HG02973 (cell line): ENCODE measurements at regions not wholly inside any gene's neighbourhood (a gene's known extent, or its start where the extent isn't known, plus 50 kb on each side); places are given as distances from the start of the nearest gene placed in this dataset.

Experiments used
- ATAC-seq: cut with Tn5 transposase; IDR thresholded peaks from one replicate; pipeline ENCODE4 v1.9.1; 2021; ENCODE audit warnings: moderate library complexity; ENCODE audit not compliant: unreplicated experiment

DNA sequence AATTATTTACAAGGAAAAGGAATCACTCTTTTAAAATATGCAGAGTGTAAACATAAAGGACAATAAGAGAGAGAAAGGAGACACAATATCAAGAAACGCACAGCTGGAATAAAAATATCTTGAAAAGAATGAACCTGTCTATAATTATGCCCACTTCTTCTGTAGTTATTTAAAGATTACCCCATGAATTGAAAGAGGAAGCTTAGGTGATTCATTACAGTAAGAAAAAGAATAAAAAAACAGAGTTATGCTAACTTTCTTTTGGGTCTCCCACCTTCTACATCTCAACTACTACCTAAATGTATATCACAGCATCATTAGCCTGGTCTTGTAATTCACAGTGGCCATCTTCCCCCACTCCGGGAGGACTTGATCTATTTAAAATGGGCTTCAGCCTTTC, 182.1 kb downstream of the MRPL39 start:
- ATAC-seq: no peak

DNA sequence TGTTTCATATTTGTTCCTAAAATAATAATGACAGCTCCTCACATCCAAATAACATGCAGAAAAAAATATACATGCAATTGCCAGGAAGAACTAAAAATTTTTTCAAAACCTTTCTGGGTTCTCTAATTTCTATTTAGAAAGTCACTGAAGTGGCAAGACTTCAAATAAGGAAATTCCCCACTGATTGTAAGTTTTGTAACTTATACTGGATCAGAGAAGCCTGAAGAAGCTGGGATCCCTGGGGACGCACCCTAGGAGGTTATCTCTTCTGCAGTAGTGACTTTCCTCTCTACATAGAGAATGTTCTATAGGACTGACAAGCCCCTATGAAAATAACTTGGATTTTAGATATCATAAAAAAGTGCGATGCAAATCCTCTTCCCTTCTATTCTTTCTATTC, 182.6 kb downstream of the MRPL39 start:
- no peak for ATAC-seq

DNA sequence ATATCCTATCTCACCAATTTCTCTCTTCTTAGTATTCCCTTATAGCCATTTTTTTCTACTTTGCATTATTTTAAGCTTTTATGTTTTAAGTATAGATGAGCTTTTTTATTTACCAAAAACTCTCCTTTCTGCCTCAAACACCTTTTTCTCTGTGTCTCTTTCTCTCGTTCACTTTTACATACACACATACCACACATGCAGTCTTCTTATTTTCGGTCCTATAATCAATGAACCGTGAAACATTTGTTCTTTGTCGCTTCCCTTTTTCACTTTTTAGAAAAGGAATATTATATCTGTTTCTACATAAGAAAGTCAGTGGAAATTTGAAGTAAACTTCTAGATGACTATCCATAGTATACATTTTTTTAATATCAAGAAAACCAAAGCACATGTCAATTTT, 183.2 kb downstream of the MRPL39 start:
- ATAC-seq: no peak

DNA sequence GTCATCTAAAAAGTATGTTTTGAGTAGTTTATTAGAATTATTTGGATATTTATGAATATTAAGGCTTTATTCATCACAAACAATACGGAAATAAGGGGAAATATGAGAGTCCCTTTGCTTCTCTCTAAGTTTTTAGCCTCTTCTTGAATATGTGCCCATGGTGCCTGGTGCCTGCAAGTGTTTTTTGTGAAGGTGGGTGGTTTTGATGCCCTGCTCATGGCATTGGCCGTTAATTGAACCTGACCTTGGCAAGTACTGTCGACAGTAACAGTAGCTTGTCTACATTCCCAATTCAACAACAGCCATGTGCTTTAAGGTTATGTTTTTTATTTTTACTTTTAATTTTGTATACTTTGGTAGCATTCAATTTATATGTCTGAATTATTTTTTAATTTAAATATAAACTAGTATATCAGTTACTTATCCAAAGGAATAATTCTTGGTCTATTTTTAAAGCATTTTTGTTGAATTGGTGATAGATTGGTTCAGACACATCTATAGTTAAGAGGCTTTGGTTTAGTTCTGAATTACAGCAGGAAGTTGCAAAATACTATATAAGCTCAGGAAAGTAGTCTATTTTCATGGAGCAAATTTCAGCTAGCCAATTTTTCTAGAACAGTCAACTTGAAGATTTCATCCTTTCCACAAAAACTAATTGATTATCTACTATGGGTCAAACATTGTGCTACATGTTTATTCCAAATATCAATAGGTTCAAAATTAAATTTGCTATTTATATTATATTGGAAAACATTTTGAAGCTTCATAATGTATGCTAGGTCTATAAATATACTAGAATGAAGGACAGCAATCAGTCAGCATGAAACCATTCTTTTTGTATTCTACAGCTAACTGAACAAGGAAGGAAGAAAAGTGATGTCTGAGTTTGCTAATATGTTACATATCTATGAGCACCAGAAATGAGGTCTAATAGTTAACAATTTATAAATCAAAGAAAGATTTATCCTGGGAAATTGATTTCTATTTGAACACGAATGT, 184.4 kb downstream of the MRPL39 start:
- ATAC-seq: no peak

DNA sequence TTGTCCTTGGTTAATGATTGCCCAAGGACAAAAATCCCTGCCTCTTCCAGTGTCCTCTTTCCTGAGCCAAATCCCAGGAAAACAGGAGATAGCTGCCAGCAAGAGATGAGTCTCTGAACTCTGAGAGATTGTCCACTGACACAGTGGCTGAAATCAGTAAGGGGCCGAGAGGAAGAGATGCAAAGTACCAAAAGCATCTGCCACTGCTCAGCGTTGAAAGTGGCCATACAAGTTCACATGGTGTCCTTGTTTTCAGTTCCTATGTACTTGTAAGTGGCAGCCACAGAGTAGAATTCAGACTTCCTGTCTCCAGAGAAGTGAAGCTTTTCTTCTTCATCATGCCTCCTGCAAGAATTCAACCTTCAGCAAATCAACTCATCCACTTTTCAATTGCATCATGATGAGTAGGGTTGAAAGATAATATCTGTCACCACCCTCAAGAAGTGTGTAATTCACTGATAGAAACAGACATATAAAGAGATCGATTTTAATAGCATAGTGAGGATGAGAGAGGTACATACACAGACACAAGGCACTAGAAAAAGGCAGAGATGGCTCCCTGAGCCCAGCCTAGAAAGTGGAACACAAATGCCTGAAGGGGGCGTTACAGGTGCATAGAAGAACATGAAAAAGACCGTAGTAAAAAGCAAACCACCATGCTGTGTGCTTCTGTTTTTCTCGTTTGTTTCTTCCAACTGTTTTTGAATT, 185.8 kb downstream of the MRPL39 start:
- peak; percentile 60 for ATAC-seq

DNA sequence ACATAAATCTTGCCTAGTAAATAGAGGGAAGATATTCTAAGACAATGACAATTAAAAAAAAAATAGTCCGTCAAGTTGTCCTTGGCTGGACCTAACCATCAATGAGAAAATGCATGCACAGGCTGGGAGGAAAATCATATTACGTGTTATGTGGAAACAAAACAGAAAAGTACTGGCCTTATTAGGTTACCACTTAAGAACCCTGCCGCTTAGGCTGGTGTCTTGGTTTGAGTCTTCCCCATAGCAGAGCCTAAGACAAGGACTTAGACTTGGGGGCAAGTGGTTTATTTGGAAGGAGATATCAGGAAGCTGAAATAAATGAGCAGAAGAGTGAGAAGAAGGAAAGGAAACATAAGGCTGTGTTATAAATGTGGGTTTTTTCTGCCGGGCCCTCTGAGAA, 186.4 kb downstream of the MRPL39 start:
- no peak for ATAC-seq

DNA sequence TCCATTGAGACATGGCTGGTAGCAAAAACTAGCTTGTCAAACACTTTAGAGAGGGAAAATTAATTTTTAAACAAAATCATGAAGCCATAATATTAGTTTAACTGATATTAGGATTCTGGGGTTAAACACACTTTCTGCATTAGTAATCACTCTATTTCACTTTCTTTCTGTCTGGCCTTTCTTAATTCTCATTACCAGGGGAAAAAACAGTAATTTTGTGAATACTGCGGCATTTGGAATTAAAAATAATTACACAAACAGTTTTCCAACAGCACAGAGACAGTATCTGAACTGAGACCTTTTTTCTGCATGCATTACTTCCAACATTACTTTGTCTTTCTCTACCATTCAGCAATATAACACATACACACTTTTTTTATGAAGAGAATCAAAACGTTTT, 190.6 kb downstream of the MRPL39 start:
- no peak for ATAC-seq

DNA sequence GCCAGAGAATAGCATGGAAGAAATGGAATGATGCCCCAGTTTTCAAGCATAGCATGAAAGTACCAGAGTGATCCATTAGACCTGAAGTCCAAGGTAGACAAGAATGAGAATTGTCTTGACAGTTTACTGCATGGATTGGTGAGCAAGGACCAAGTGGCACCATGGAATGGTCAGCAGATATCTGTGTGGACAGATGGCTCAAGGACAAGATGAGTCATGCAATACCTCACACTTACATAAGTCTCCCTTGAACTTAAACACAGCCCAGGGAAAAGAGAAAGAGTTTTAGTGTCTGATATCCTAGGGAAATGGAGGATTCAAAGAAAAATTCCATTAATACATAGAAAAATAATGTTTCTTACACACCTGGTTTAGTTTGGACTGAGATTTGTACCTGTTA, 195.2 kb downstream of the MRPL39 start:
- ATAC-seq: no peak

DNA sequence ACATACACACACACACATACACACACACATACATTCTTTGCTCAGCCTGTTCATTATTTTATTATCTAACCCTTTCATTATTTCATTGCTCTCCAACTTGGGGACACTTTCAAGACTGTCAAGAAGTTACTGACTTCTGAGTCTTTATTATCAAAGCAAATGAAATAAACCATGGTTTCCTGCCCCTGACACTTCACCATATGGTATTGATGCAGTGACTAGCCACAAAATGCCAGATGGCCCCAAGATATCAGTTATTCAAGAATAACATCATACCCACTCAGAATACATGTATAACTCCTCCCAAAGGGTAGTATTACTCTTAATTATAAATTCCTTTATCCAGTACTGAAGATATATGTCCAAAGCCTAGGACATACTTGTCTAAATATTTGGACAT, 197.3 kb downstream of the MRPL39 start:
- no peak for ATAC-seq

DNA sequence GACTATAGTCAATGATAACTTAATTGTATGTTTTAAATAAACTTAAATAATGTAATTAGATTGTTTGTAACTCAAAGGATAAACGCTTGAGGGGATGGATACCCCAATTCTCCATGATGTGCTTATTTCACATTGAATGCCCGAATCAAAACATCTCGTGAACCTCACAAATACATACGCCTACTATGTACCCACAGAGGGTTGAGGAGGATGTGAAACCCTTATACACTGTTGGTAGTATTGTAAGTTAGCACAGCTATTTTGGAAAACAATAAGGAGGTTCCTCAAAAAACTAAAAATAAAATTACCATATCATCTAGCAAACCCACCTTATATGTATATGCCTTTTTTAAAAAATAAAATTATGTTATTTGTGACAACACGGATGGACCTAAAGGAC, 198.6 kb downstream of the MRPL39 start:
- no peak for ATAC-seq

DNA sequence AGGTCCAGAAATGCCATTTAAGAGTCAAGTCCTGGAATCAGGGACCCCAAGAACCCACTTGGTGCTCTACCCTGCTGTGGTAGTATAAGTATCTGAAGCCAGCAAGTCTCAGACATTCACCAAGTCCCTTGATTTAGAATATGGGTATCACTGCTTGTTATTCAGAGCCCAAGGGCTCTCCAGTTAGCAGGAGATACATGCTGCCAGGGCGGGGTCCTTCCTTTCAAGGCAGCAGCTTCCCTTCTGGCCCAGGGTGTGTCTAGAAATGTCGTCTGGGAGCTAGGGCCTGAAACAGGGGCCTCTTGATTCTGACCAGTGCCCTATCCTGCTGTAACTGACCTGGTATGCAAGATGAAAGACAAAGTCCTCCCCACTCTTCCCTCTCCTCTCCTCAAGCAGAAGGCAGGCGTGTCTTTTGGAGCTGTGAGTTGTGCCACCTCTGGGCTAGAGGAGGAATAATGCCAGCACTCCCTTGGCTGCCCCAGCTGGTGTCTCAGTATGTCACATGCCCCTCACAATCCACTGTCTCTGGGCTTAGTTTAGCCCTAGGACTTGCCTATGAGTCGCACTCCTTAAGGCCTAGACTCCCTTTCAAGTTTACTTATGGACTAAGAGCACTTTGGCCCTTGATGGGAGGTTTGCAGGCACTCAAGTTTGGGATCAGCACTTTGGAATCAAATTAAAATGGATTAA, 200.2 kb downstream of the MRPL39 start:
- no peak for ATAC-seq

DNA sequence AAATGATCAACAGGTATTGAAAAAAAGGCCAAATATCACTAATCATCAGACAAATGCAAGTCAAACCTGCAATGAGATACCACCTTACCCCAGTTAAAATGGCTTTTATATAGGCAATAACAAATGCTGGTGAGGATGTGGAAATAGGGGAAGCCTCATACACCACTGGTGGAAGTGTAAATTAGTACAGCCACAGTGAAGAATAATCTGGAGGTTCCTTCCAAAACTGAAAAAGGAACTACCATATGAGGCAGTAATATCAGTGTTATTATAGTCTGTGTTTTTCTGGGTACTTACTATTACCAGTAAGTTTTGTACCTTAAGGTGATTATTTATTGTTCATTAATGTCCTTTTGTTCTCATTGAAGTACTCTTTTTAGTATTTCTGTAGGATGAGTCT, 201.3 kb downstream of the MRPL39 start:
- ATAC-seq: no peak

DNA sequence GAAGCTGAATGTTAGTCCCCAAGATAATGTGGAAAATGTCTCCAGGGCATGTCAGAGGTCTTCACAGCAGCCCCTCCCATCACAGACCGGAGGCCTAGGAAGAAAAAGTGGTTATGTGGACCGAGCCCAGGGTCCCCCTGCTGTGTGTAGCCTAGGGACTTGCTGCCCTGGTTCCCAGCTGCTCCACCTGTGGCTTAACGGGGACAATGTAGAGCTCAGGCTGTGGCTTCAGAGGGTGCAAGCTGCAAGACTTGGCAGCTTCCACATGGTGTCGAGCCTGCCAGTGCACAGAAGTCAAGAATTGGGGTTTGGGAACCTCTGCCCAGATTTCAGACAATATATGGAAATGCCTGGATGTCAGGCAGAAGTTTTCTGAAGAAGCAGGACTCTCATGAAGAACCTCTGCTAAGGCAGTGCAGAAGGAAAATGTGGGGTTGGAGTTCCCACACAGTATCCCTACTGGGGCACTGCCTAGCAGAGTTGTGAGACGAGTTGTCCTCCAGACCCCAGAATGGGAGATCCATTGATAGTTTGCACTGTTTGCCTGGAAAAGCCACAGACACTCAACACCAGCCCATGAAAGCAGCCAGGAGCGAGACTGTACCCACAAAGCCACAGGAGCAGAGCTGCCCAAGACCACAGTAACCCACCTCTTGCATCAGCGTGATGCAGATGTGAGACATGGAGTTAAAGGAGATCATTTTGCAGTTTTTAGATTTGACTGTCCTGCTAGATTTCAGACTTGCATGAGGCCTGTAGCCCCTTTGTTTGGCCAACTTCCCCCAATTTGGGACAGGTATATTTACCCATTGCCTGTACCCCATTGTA, 204.9 kb downstream of the MRPL39 start:
- no peak for ATAC-seq

DNA sequence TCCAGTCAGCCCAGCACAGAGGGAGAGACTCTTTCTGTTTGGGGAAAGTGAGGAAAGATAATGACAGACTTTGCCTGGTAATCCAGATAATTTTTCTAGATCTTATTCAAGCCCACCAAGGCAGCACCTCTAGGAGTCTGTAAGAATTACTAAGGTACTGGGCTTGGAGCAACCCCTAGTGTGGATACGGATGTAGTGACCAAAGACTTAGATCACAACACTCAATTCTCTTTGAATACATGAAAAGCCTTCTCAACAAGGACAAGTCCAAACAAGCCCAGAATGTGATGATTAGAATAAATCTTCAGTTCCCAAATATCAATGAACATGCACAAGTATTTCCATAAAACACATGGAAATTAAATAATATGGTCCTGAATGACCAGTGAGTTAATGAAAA, 206.9 kb downstream of the MRPL39 start:
- ATAC-seq: no peak

DNA sequence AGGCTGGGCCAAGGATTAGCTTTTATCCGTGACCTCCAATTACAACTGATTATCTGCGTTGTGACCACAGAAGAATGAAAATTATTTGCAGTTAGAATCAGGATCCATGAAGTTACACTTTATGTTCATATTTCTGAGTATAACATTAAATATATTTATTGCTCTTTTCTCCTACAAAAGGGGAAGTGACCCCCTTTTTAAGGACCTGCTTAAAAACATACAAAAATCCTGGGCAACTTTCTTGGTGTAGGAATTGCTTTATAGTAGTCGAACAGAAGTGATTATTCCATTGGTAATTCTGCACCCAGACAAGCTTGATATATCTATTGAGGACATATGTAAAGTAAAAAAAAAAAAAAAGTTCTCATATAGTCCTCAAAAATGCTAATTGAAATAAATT, 208.7 kb downstream of the MRPL39 start:
- no peak for ATAC-seq

DNA sequence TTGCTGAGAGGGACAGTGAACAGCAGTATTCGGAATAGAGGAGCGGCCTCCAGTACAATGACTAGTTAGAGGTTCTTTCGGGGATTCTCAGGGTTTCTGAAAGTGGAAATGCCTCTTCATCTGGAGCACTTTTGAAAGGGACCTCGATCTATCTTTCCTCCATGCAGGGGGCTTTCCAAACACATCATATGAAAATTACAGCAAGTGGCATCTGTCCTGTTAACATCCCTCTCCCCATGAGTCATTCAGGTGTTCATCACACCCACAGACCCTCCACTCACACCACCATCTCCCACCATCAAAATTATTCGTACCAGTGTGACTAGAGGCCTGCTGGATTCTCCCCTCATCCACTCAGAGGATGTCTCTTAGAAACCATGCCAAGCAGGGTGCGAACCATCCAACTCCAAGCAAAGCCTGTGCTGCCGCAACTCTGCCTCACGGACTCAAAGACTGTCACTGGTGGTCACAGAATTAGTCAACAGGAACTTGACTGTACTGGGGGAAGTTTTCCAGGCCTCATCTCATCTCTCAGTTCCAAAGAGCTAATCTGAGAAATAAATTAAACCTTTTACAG, 211.1 kb downstream of the MRPL39 start:
- ATAC-seq: peak; percentile 82

DNA sequence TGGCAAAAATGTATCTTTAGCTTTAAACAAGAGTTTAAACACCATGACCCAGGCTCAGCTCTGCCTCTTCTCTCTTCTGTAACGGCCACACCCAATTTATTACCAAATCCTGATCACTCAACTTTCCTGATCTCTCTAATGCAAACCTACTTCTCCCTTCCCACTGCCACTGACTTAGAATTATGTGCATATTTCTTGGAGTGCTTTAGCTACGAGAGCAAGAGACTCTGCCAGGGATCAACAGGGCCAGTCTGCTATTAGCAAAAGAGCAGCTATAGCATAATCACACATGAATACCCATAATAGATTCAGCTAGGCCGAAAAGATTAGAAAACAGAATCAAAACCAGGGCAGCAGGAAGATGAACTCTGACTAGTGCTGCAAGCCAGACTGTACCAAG, 215.5 kb downstream of the MRPL39 start:
- no peak for ATAC-seq

DNA sequence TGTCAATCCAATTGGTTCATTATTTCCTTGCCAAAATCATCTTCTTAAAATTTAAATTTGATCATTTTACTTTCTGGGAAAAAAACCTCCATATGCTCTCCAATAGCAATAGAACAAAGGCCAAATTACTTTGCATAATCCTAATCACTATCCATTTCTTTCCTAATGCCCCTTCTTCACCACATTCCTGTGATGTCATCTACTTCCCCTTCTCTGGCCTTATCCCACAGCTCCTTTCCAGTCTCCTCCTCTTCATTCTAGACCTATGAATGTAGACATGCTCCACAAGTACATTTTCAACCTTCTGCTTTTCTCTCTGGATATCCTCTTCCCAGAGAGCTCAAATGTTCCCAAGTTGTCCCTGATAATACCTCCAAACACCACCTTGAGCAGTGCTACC, 216.6 kb downstream of the MRPL39 start:
- no peak for ATAC-seq

DNA sequence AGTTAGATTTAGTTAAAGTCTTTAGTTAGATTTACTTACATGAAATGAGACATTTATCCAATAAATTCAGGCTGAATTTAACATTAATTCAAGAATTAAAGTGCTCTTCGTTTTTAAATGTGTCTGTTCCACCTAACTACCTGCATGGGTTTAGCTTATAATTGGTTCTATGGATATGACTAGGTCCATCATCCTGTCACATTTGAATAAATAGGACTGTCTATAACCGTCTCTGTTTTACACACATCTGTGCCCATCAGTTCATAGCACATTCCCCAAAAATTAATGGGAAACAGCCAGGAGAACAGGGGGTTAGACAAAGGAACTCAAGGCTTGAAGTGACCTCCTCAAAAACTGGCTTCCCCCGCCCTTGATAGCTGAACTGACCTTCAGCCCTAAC, 219.6 kb downstream of the MRPL39 start:
- no peak for ATAC-seq

DNA sequence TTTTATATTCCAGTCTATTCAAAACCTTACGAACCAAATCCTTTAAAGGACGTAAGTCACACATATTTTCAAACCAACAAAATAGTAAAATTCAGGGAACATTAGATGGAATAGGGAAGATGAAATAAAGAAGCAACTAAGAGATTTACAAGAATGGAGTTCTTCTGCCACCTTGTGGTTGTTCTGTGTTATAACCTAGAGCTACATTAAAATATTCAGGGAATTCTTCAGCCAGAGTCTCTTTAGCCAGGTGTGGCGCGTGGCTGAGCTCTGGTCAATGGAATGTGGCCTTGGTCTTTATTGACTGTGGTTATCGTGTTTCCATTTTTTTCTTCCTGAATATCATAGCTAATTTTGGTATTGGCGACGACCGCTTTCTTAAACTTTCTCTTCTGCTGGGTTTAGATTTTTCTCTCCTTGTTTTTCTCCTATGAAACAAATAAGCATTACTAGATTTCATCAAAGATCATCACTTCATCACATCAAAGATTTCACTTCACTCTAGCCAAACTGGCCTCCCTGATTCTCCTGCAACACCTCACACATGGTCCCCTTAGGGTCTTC, 221.3 kb downstream of the MRPL39 start:
- ATAC-seq: peak; percentile 57
